GM21529 (cell line): ENCODE measurements at regions not wholly inside any gene's neighbourhood (a gene's known extent, or its start where the extent isn't known, plus 50 kb on each side); places are given as distances from the start of the nearest gene placed in this dataset.
"Not testable (repeated sequence)": the region's sequence is repeated elsewhere in the genome, so short reads cannot be mapped to it uniquely, and the experiment has no call there.

ENCODE experiments used
- ATAC-seq: cut with Tn5 transposase; IDR thresholded peaks from one replicate; pipeline ENCODE4 v1.9.1; 2021; ENCODE audit not compliant: unreplicated experiment

DNA sequence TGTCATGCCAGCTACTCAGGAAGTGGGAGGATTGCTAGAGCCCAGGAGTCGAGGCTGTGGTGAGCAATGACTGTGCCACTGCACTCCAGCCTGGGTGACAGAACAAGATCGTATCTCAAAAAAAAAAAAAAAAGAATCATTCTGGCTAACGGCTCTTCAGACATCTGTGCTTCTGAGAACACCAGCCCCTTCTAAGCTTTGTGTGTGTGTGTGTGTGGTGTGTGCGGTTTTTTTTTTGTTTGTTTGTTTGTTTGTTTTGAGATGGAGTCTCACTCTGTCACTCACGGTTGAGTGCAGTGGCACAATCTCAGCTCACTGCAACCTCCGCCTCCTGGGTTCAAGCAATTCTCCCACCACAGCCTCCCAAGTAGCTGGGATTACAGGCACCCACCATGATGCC is 79.4 kb upstream of the DRD5 start:
- not testable (repeated sequence) for ATAC-seq

DNA sequence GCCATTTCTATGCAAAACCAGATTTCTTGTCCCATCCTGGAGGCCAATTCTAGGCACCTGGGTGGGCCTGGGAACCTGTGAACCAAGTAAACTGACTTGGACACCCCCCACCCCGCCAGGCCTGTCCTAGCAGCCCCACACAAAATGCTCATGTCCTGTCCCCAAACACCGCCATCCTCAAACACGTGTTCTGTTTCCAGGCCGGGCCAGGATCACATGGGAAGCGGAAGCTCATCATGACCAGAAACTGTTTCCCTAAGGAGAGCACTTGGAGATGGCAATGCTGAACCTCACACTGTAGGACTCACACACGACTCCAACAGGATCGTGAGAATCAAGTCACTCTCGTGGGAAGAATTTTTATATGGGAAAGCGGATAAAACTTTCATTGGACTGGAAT is 78.7 kb upstream of the DRD5 start:
- not testable (repeated sequence) for ATAC-seq

- no peak for ATAC-seq
Measured at GRCh38 chr4:9703391-9703790, 78.0 kb upstream of the DRD5 start.

- ATAC-seq = not testable (repeated sequence)
Measured at GRCh38 chr4:9704126-9704525, 77.3 kb upstream of the DRD5 start.

- no peak for ATAC-seq
Measured at GRCh38 chr4:9704551-9705332, 76.7 kb upstream of the DRD5 start.

- not testable (repeated sequence) for ATAC-seq
Measured at GRCh38 chr4:9707281-9707680, 74.2 kb upstream of the DRD5 start.

- not testable (repeated sequence) for ATAC-seq
Measured at GRCh38 chr4:9707936-9708335, 73.5 kb upstream of the DRD5 start.

GRCh38 chr4:9709724-9710123 is 71.7 kb upstream of the DRD5 start:
- no peak for ATAC-seq

DNA sequence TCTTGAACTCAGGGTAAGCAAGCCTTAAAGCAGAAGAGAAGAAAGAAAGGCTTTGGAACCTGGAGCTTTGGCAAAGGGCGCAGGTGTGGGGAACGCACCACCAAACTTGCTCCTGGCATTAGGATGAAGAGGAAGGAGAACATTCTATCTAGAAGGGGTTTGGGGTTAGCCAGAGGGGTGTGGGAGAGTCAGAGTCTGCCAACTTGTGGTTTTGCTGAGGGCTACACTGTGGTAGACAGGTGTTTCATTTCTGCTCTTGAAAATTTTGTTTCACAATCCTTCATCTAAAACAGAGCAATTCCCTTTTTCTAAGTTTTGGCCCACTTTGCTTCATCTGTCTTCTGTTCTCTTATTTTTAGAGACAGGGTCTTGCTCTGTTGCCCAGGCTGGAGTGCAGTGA is 66.2 kb upstream of the DRD5 start:
- not testable (repeated sequence) for ATAC-seq

GRCh38 chr4:9716093-9716492 is 65.3 kb upstream of the DRD5 start:
- no peak for ATAC-seq

DNA sequence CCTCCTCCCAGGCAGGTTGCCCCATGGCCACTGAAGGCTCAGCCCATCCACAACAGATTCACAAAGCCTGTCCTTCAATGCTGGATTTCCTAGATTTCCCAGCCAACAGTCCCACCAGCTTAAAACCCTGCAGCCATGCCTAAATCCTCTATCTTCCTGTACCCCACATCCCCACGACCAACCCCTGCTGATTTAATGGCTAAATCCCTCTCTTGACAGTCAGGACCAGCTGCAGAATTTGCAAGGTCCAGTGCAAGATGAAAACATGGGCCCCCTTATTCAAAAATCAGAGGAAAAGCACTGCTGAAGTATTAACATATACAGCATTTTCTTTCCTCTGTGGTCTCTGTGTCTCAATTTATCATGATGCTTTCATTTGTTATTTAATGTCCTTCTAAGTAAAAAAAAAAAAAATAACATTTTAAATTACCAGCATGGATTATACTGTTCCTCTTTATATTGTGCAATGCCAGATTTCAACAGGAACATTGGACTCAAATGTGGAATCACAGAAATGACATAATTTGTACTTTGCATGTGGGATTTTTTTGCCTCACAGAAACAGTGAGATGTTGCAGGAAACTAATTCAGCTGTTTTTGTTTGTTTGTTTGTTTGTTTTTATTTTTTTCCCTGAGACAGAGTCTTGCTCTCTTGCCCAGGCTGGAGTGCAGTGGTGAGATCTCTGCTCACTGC is 63.0 kb upstream of the DRD5 start:
- ATAC-seq = not testable (repeated sequence)

GRCh38 chr4:9722131-9722530 is 59.3 kb upstream of the DRD5 start:
- not testable (repeated sequence) for ATAC-seq
